OCI-LY7 (cell line): ENCODE measurements at regions not wholly inside any gene's neighbourhood (a gene's known extent, or its start where the extent isn't known, plus 50 kb on each side); places are given as distances from the start of the nearest gene placed in this dataset.

Source experiments
- CTCF ChIP-seq: fragments of 200-600 bp; sonication (generic); conservative IDR thresholded peaks from 2 replicates; pipeline ENCODE4 v1.5.1; 2014; ENCODE audit warnings: mild to moderate bottlenecking, antibody characterized with exemption, low read length, moderate library complexity, mixed read lengths
- EZH2phosphoT487 ChIP-seq: fragments of 200-600 bp; sonication (generic); IDR thresholded peaks from 2 replicates; pipeline ENCODE4 v1.6.1; 2018; ENCODE audit warnings: low read depth, borderline replicate concordance, mild to moderate bottlenecking, mixed run types, antibody characterized with exemption, low read length, moderate library complexity, mixed read lengths

- TF ChIP-seq CTCF (no peak), EZH2phosphoT487 (no peak)
Observed at GRCh38 chr10:29846881-29847280, 212.1 kb upstream of the SVIL start.
